Esophagus muscularis mucosa (tissue), 4 donors: ENCODE measurements at regions not wholly inside any gene's neighbourhood (a gene's known extent, or its start where the extent isn't known, plus 50 kb on each side); places are given as distances from the start of the nearest gene placed in this dataset.

Source experiments
- EP300 ChIP-seq: sonication (generic); formaldehyde crosslinking; IDR thresholded peaks from one replicate; pipeline ENCODE4 v1.6.1; 2017; ENCODE audit warnings: antibody characterized with exemption
- POLR2A ChIP-seq: fragments of 450-650 bp; IDR thresholded peaks from one replicate; pipeline ENCODE4 v1.6.1; 2017; ENCODE audit warnings: antibody characterized with exemption, moderate library complexity, mild to moderate bottlenecking, low read depth
- POLR2AphosphoS5 ChIP-seq, 2 donors: sonication (generic); formaldehyde crosslinking; IDR thresholded peaks; one replicate each; pipeline ENCODE4 v1.6.1; 2017; ENCODE audit warnings: antibody characterized with exemption in 2 of 2
- TF ChIP-seq, protein P1 (sequence below), 3 experiments: fragments of 200-600 bp in 2 of 3; fragments of 450-650 bp in 1 of 3; sonication (generic) in 2 of 3; IDR thresholded peaks; one replicate each; pipeline ENCODE4 v1.5.1; 2017 to 2019; ENCODE audit warnings: antibody characterized with exemption in 3 of 3, mild to moderate bottlenecking in 2 of 3, moderate library complexity in 1 of 3

DNA sequence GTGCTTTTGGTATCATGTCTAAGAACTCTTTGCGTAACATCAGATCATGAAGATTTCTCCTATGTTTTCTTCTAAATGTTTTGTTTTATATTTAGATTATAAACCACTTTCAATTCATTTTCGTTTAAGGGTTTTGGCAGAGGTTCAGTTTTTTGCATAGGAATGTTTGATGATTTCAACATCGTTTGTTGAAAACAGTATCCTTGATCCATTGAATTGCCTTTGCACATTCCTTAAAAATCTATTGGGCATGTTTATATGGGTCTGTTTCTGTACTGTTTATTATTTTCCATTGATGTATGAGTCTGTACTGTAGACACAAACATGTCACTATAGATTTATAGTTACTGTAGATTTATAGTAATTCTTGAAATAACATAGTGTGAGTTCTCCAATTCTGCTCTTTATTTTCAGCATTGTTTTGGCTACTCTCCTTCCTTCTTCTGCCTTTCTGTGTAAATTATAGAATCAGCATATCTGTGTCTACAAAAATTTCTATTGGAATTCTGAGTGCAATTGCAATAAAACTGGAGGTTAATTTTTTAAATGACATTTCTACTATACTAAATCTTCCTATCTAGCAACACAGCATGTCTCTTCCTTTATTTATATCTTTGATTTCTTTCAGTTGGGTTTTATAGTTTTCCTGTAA, 374.0 kb downstream of the SV2B start:
- TF ChIP-seq, protein P1, sequence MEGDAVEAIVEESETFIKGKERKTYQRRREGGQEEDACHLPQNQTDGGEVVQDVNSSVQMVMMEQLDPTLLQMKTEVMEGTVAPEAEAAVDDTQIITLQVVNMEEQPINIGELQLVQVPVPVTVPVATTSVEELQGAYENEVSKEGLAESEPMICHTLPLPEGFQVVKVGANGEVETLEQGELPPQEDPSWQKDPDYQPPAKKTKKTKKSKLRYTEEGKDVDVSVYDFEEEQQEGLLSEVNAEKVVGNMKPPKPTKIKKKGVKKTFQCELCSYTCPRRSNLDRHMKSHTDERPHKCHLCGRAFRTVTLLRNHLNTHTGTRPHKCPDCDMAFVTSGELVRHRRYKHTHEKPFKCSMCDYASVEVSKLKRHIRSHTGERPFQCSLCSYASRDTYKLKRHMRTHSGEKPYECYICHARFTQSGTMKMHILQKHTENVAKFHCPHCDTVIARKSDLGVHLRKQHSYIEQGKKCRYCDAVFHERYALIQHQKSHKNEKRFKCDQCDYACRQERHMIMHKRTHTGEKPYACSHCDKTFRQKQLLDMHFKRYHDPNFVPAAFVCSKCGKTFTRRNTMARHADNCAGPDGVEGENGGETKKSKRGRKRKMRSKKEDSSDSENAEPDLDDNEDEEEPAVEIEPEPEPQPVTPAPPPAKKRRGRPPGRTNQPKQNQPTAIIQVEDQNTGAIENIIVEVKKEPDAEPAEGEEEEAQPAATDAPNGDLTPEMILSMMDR (IDR thresholded peaks at IDR 0.05): no peak
- TF ChIP-seq POLR2AphosphoS5 (IDR thresholded peaks at IDR 0.05) (no peak), POLR2A (no peak), EP300 (no peak)
